HG03342 (cell line): ENCODE measurements at regions not wholly inside any gene's neighbourhood (a gene's known extent, or its start where the extent isn't known, plus 50 kb on each side); places are given as distances from the start of the nearest gene placed in this dataset.

ENCODE experiments used
- ATAC-seq: cut with Tn5 transposase; IDR thresholded peaks from one replicate; pipeline ENCODE4 v1.9.1; 2021; ENCODE audit warnings: mild to moderate bottlenecking, moderate library complexity; ENCODE audit not compliant: unreplicated experiment

- no peak for ATAC-seq
Observed at GRCh38 chr7:120215654-120216053, 57.3 kb upstream of the KCND2 start.

DNA sequence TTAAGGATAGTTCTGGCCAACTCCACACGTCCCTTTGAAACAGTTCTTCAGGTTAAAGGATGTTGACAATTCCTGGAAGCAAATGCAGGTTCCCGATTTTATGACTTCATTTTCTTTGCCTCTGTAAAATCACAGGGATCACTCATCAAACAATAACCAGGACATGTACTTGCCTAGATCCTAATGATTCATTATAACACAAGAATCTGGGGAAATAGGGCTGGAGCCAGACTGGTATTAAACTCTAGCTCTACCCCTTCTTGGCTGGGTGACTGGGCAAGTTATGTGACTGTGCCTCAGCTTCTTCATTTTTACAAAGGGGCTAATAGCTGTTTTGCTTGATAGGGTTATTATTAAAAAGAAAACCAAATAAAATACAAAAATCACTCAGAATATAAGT, 56.0 kb upstream of the KCND2 start:
- ATAC-seq = no peak

GRCh38 chr7:120218712-120219111, 54.3 kb upstream of the KCND2 start:
- no peak for ATAC-seq

- ATAC-seq = no peak
Observed at GRCh38 chr7:120221666-120222065, 51.3 kb upstream of the KCND2 start.
